MM.1S (cell line): ENCODE measurements at regions not wholly inside any gene's neighbourhood (a gene's known extent, or its start where the extent isn't known, plus 50 kb on each side); places are given as distances from the start of the nearest gene placed in this dataset.

Experiments
- DNase-seq: peaks from one replicate; pipeline ENCODE4 v3.0.0-alpha.2; 2015
- H2AFZ ChIP-seq: fragments of 300-600 bp; sonication (generic); 2 replicates; pipeline ENCODE4 v1.6.0; 2016; ENCODE audit warnings: antibody characterized with exemption, low read length
- H3F3A ChIP-seq: fragments of 300-600 bp; sonication (generic); 2 replicates; pipeline ENCODE4 v1.6.1; 2016; ENCODE audit warnings: mild to moderate bottlenecking, antibody characterized with exemption, low read length, moderate library complexity, mixed read lengths; ENCODE audit not compliant: insufficient read depth
- H3K27ac ChIP-seq: fragments of 300-600 bp; sonication (generic); 2 replicates; pipeline ENCODE4 v1.5.1; 2016; ENCODE audit warnings: mild to moderate bottlenecking, low read length
- H3K27me3 ChIP-seq: fragments of 300-600 bp; sonication (generic); replicated peaks from 2 replicates; pipeline ENCODE4 v1.6.0; 2016; ENCODE audit warnings: low read length; ENCODE audit not compliant: insufficient read depth
- H3K36me3 ChIP-seq: fragments of 300-600 bp; sonication (generic); replicated peaks from 2 replicates; pipeline ENCODE4 v1.6.1; 2016; ENCODE audit warnings: mild to moderate bottlenecking, low read length, mixed read lengths; ENCODE audit not compliant: insufficient read depth
- H3K4me1 ChIP-seq: fragments of 300-600 bp; sonication (generic); 2 replicates; pipeline ENCODE4 v1.6.1; 2016; ENCODE audit warnings: low read length, mixed read lengths
- H3K4me2 ChIP-seq: fragments of 300-600 bp; sonication (generic); 2 replicates; pipeline ENCODE4 v1.6.0; 2016; ENCODE audit warnings: low read depth, low read length
- H3K4me3 ChIP-seq: fragments of 300-600 bp; sonication (generic); 2 replicates; pipeline ENCODE4 v1.5.1; 2016; ENCODE audit warnings: low read length, mixed read lengths
- H3K79me2 ChIP-seq: fragments of 300-600 bp; sonication (generic); 2 replicates; pipeline ENCODE4 v1.6.1; 2016; ENCODE audit warnings: mixed run types, low read length, mixed read lengths
- H3K9ac ChIP-seq: fragments of 300-600 bp; sonication (generic); 2 replicates; pipeline ENCODE4 v1.6.1; 2016; ENCODE audit warnings: low read length, mixed read lengths
- H3K9me2 ChIP-seq: fragments of 300-600 bp; sonication (generic); replicated peaks from 2 replicates; pipeline ENCODE4 v1.6.1; 2016; ENCODE audit warnings: mild to moderate bottlenecking, low read length, mixed read lengths; ENCODE audit not compliant: insufficient read depth
- H3K9me3 ChIP-seq: fragments of 300-600 bp; sonication (generic); replicated peaks from 2 replicates; pipeline ENCODE4 v1.6.1; 2016; ENCODE audit warnings: mild to moderate bottlenecking, low read length, mixed read lengths; ENCODE audit not compliant: insufficient read depth
- H4K20me1 ChIP-seq: fragments of 300-600 bp; sonication (generic); 2 replicates; pipeline ENCODE4 v1.6.1; 2016; ENCODE audit warnings: mild to moderate bottlenecking, low read length, moderate library complexity, mixed read lengths; ENCODE audit not compliant: insufficient read depth
- CTCF ChIP-seq: fragments of 300-600 bp; sonication (generic); IDR thresholded peaks from 2 replicates; pipeline ENCODE4 v1.5.1; 2016; ENCODE audit warnings: antibody characterized with exemption, low read length, mixed read lengths
- EZH2 ChIP-seq: fragments of 300-600 bp; sonication (generic); optimal IDR thresholded peaks from 2 replicates; pipeline ENCODE3; 2017; ENCODE audit warnings: low read depth, mild to moderate bottlenecking, antibody characterized with exemption, low read length, mixed read lengths
- EZH2phosphoT487 ChIP-seq: fragments of 300-600 bp; sonication (generic); IDR thresholded peaks from 2 replicates; pipeline ENCODE4 v1.6.1; 2018; ENCODE audit warnings: antibody characterized with exemption, low read length

- Histone ChIP-seq H3K36me3 (no peaks in the 10 kb centered on the region), H3K4me1 (0 out of 2 replicates have a peak, but pooled peaks cover 5% of the 10 kb centered on the region), H3K79me2 (no peaks in the 10 kb centered on the region), H3K4me2 (no peak overlapping the region), H3K9ac (no peak overlapping the region), H3K9me3 (no peaks in the 10 kb centered on the region), H3F3A (no peaks in the 10 kb centered on the region), H3K9me2 (no peaks in the 10 kb centered on the region), H3K27me3 (no peaks in the 10 kb centered on the region), H2AFZ (no peak overlapping the region), H4K20me1 (no peaks in the 10 kb centered on the region), H3K4me3 (no peak overlapping the region), H3K27ac (no peak overlapping the region)
- DNase-seq: no peak
- TF ChIP-seq EZH2phosphoT487 (no peak), CTCF (no peak), EZH2 (no peak)
Observed at GRCh38 chr4:119795986-119796578, 167.5 kb upstream of the PDE5A start.

- Histone ChIP-seq H3K79me2 (no peaks in the 10 kb centered on the region), H3K9me2 (no peaks in the 10 kb centered on the region), H4K20me1 (no peaks in the 10 kb centered on the region), H3K27ac (no peak overlapping the region), H3K9ac (no peak overlapping the region), H3K27me3 (no peaks in the 10 kb centered on the region), H3K9me3 (no peaks in the 10 kb centered on the region), H2AFZ (no peak overlapping the region), H3K4me3 (no peak overlapping the region), H3K4me2 (no peak overlapping the region), H3K36me3 (no peaks in the 10 kb centered on the region), H3K4me1 (0 out of 2 replicates have a peak, but pooled peaks cover 5% of the 10 kb centered on the region), H3F3A (no peaks in the 10 kb centered on the region)
- no peak for DNase-seq
- TF ChIP-seq EZH2: no peak
- TF ChIP-seq CTCF: no peak
- TF ChIP-seq EZH2phosphoT487: no peak
Observed at GRCh38 chr4:119794681-119795080, 166.1 kb upstream of the PDE5A start.

- Histone ChIP-seq H3K9me3 (no peaks in the 10 kb centered on the region), H3K79me2 (no peaks in the 10 kb centered on the region), H3K36me3 (no peaks in the 10 kb centered on the region), H3K4me2 (no peak overlapping the region), H4K20me1 (no peaks in the 10 kb centered on the region), H3K4me1 (peaks cover 9% of the 10 kb centered on the region; the same call in 1 of the 2 replicates), H3K27ac (no peak overlapping the region), H3K27me3 (no peaks in the 10 kb centered on the region), H3F3A (0 out of 2 replicates have a peak, but pooled peaks cover under 1% of the 10 kb centered on the region), H2AFZ (no peak overlapping the region), H3K9ac (no peak overlapping the region), H3K4me3 (no peak overlapping the region), H3K9me2 (no peaks in the 10 kb centered on the region)
- no peak for DNase-seq
- TF ChIP-seq EZH2 (no peak), CTCF (no peak), EZH2phosphoT487 (no peak)
Observed at GRCh38 chr4:119794113-119794512, 165.5 kb upstream of the PDE5A start.
